H9 (cell line): ENCODE measurements at regions not wholly inside any gene's neighbourhood (a gene's known extent, or its start where the extent isn't known, plus 50 kb on each side); places are given as distances from the start of the nearest gene placed in this dataset.

ENCODE experiments used
- DNase-seq: peaks from one replicate; pipeline ENCODE4 v3.0.0-alpha.2; 2017
- H2AFZ ChIP-seq: one replicate; pipeline ENCODE4 v1.6.1; 2013; ENCODE audit warnings: mild to moderate bottlenecking, low read length, control low read depth, moderate library complexity
- H2AK5ac ChIP-seq: 2 replicates; pipeline ENCODE4 v1.6.1; 2013; ENCODE audit warnings: low read length, control low read depth, mixed read lengths; ENCODE audit not compliant: insufficient read length
- H2BK120ac ChIP-seq: one replicate; pipeline ENCODE4 v1.6.1; 2013; ENCODE audit warnings: low read depth, mild to moderate bottlenecking, low read length, control low read depth, inconsistent platforms; ENCODE audit not compliant: poor library complexity, severe bottlenecking
- H2BK12ac ChIP-seq: 2 replicates; pipeline ENCODE4 v1.6.1; 2013; ENCODE audit warnings: low read length, control low read depth, mixed read lengths, low read depth; ENCODE audit not compliant: insufficient read length
- H2BK15ac ChIP-seq: 2 replicates; pipeline ENCODE4 v1.6.1; 2013; ENCODE audit warnings: low read depth, low read length, control low read depth
- H2BK20ac ChIP-seq: one replicate; pipeline ENCODE4 v1.6.1; 2013; ENCODE audit warnings: low read depth, mild to moderate bottlenecking, low read length, control low read depth, inconsistent platforms; ENCODE audit not compliant: poor library complexity, severe bottlenecking
- H2BK5ac ChIP-seq: 2 replicates; pipeline ENCODE4 v1.6.1; 2013; ENCODE audit warnings: low read length, control low read depth, mixed read lengths; ENCODE audit not compliant: insufficient read length
- H3K14ac ChIP-seq: 2 replicates; pipeline ENCODE4 v1.6.1; 2013; ENCODE audit warnings: low read length, control low read depth; ENCODE audit not compliant: insufficient read depth
- H3K18ac ChIP-seq: 2 replicates; pipeline ENCODE4 v1.6.1; 2013; ENCODE audit warnings: low read depth, mild to moderate bottlenecking, mixed read lengths, low read length, control low read depth; ENCODE audit not compliant: insufficient read length
- H3K23ac ChIP-seq: 2 replicates; pipeline ENCODE4 v1.6.1; 2013; ENCODE audit warnings: low read length, control low read depth, mixed read lengths, low read depth; ENCODE audit not compliant: insufficient read length
- H3K23me2 ChIP-seq: 2 replicates; pipeline ENCODE4 v1.6.1; 2013; ENCODE audit warnings: low read depth, mild to moderate bottlenecking, mixed read lengths, low read length, control low read depth; ENCODE audit not compliant: insufficient read length, poor library complexity, severe bottlenecking
- H3K27ac ChIP-seq: 2 replicates; pipeline ENCODE4 v1.5.1; 2013; ENCODE audit warnings: low read length, control low read depth, mixed read lengths, low read depth; ENCODE audit not compliant: insufficient read length
- H3K27me3 ChIP-seq: 2 replicates; pipeline ENCODE4 v1.6.1; 2013; ENCODE audit warnings: low read length, control low read depth, inconsistent platforms; ENCODE audit not compliant: insufficient read depth
- H3K4ac ChIP-seq: 2 replicates; pipeline ENCODE4 v1.6.1; 2013; ENCODE audit warnings: low read depth, mild to moderate bottlenecking, control low read depth, inconsistent platforms, low read length, moderate library complexity
- H3K4me1 ChIP-seq: 2 replicates; pipeline ENCODE4 v1.6.1; 2013; ENCODE audit warnings: low read length, control low read depth, inconsistent platforms; ENCODE audit not compliant: insufficient read depth
- H3K4me2 ChIP-seq: 2 replicates; pipeline ENCODE4 v1.6.1; 2013; ENCODE audit warnings: low read length, control low read depth, mixed read lengths; ENCODE audit not compliant: insufficient read length, insufficient read depth
- H3K56ac ChIP-seq: 2 replicates; pipeline ENCODE4 v1.6.1; 2013; ENCODE audit warnings: low read depth, mild to moderate bottlenecking, mixed read lengths, low read length, control low read depth; ENCODE audit not compliant: insufficient read length
- H3K79me1 ChIP-seq: 2 replicates; pipeline ENCODE4 v1.6.1; 2013; ENCODE audit warnings: low read depth, mild to moderate bottlenecking, moderate library complexity, low read length, control low read depth, inconsistent platforms; ENCODE audit not compliant: insufficient read depth, poor library complexity, severe bottlenecking
- H3K79me2 ChIP-seq: 2 replicates; pipeline ENCODE4 v1.6.1; 2013; ENCODE audit warnings: low read length, control low read depth, inconsistent platforms; ENCODE audit not compliant: insufficient read depth
- H3K9ac ChIP-seq: 2 replicates; pipeline ENCODE4 v1.6.1; 2013; ENCODE audit warnings: low read length, control low read depth, mixed read lengths; ENCODE audit not compliant: insufficient read length; ENCODE audit errors: extremely low read depth
- H3K9me3 ChIP-seq: one replicate; pipeline ENCODE4 v1.6.1; 2013; ENCODE audit warnings: low read depth, low read length, inconsistent platforms; ENCODE audit not compliant: control insufficient read depth
- H3T11ph ChIP-seq: one replicate; pipeline ENCODE4 v1.6.1; 2013; ENCODE audit warnings: mild to moderate bottlenecking, low read length, control low read depth, inconsistent platforms
- H4K20me1 ChIP-seq: one replicate; pipeline ENCODE4 v1.6.1; 2013; ENCODE audit not compliant: control insufficient read depth, insufficient read length, insufficient read depth
- H4K5ac ChIP-seq: 2 replicates; pipeline ENCODE4 v1.6.1; 2013; ENCODE audit warnings: low read depth, mild to moderate bottlenecking, mixed read lengths, low read length, control low read depth; ENCODE audit not compliant: insufficient read length
- H4K8ac ChIP-seq: replicated peaks from 2 replicates; pipeline ENCODE4 v1.6.1; 2013; ENCODE audit warnings: low read length, control low read depth, mixed read lengths, low read depth; ENCODE audit not compliant: insufficient read length
- H4K91ac ChIP-seq: 2 replicates; pipeline ENCODE4 v1.6.1; 2013; ENCODE audit warnings: low read depth, mild to moderate bottlenecking, moderate library complexity, mixed read lengths, low read length, control low read depth; ENCODE audit not compliant: insufficient read length
- H3K27ac Mint-ChIP-seq, 3 experiments: 2 replicates in 2 of 3; 3 replicates in 1 of 3; pipeline ENCODE4 v1.8.0; 2020 to 2021; ENCODE audit warnings: mixed read lengths in 3 of 3, mild to moderate bottlenecking in 1 of 3, moderate library complexity in 1 of 3
- H3K27me3 Mint-ChIP-seq: 2 replicates; pipeline ENCODE4 v1.8.0; 2021; ENCODE audit warnings: low read depth, mild to moderate bottlenecking, moderate library complexity, mixed read lengths
- H3K36me3 Mint-ChIP-seq, 3 experiments: 2 replicates in 2 of 3; 3 replicates in 1 of 3; pipeline ENCODE4 v1.8.0; 2020 to 2021; ENCODE audit warnings: low read depth in 3 of 3, mixed read lengths in 3 of 3; ENCODE audit not compliant: insufficient read depth in 1 of 3
- H3K4me1 Mint-ChIP-seq, 2 experiments: 2 replicates each; pipeline ENCODE4 v1.8.0; 2020; ENCODE audit warnings: mixed read lengths in 2 of 2
- H3K4me3 Mint-ChIP-seq, 2 experiments: 2 replicates in 1 of 2; 3 replicates in 1 of 2; pipeline ENCODE4 v1.8.0; 2020 to 2021; ENCODE audit warnings: mild to moderate bottlenecking in 2 of 2, mixed read lengths in 2 of 2, moderate library complexity in 1 of 2
- H3K9me3 Mint-ChIP-seq, 2 experiments: 2 replicates in 1 of 2; 3 replicates in 1 of 2; pipeline ENCODE4 v1.8.0; 2020; ENCODE audit warnings: mild to moderate bottlenecking in 2 of 2, mixed read lengths in 2 of 2, moderate library complexity in 1 of 2
- CTCF ChIP-seq: fragments of 200-600 bp; sonication (generic); conservative IDR thresholded peaks from 3 replicates; pipeline ENCODE4 v1.8.0; 2021; ENCODE audit warnings: antibody characterized with exemption, mild to moderate bottlenecking
- WGBS: extraction: QIAGEN DNeasy Blood & Tissue Kit; methylation state at CpG from one replicate; pipeline ENCODE4 v1.1.7; 2013; ENCODE audit warnings: missing lambda C conversion rate, low lambda C conversion rate, mixed read lengths; ENCODE audit not compliant: insufficient read length; ENCODE audit errors: extremely low coverage; 5-methylcytosine and 5-hydroxymethylcytosine counted together

GRCh38 chr9:12391839-12392509 lies 301.2 kb upstream of the TYRP1 start:
- no peaks in the 10 kb centered on the region for H3K79me2 ChIP-seq
- no peak overlapping the region for H3K4me2 ChIP-seq
- H4K5ac ChIP-seq, result no peak overlapping the region
- H4K91ac ChIP-seq, result no peak overlapping the region
- no peak overlapping the region for H3K23ac ChIP-seq
- H3K9me3 Mint-ChIP-seq, result no peaks in the 10 kb centered on the region
- H2AK5ac ChIP-seq, result no peak overlapping the region
- H3T11ph ChIP-seq, result no peak overlapping the region
- H2BK15ac ChIP-seq, result no peak overlapping the region
- H3K27me3 Mint-ChIP-seq, result no peaks in the 10 kb centered on the region
- no peak overlapping the region for H3K4ac ChIP-seq
- no peak overlapping the region for H2BK12ac ChIP-seq
- no peaks in the 10 kb centered on the region for H3K4me1 ChIP-seq
- no peaks in the 10 kb centered on the region for H3K27me3 ChIP-seq
- no peak overlapping the region for H2BK20ac ChIP-seq
- no peak overlapping the region for H3K9ac ChIP-seq
- no peak for DNase-seq
- H3K4me1 Mint-ChIP-seq, result no peaks in the 10 kb centered on the region
- H3K18ac ChIP-seq, result no peak overlapping the region
- no peak overlapping the region for H3K4me3 Mint-ChIP-seq
- H2BK5ac ChIP-seq, result no peak overlapping the region
- no peaks in the 10 kb centered on the region for H4K20me1 ChIP-seq
- no peaks in the 10 kb centered on the region for H3K36me3 Mint-ChIP-seq
- no peaks in the 10 kb centered on the region for H3K23me2 ChIP-seq
- WGBS, result no CpG with 5 or more reads among the region's 2 CpGs
- H2BK120ac ChIP-seq, result no peak overlapping the region
- H2AFZ ChIP-seq, result no peak overlapping the region
- H3K9me3 ChIP-seq, result no peaks in the 10 kb centered on the region
- no peaks in the 10 kb centered on the region for H3K79me1 ChIP-seq
- no peak overlapping the region for H3K14ac ChIP-seq
- H4K8ac ChIP-seq, result no peak overlapping the region
- H3K56ac ChIP-seq, result no peak overlapping the region
- H3K27ac Mint-ChIP-seq, result no peak overlapping the region
- no peak overlapping the region for H3K27ac ChIP-seq
- no peak for TF ChIP-seq CTCF
